ENCODE measurements at regions not wholly inside any gene's neighbourhood (a gene's known extent, or its start where the extent isn't known, plus 50 kb on each side); places are given as distances from the start of the nearest gene placed in this dataset.

DNA sequence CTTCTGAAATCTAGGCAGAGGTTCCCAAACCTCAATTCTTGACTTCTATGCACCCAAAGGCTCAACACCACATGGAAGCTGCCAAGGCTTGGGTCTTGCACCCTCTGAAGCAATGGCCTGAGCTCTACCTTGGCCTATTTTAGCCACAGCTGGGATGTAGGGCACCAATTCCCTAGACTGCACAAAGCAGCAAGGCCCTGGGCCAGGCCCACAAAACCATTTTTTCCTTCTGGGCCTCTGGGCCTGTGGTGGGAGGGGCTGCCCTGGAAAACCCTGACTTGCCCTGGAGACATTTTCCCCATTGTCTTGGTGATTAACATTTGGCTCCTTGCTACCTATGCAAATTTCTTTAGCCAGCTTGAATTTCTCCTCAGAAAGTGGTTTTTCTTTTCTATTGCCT, 315.2 kb downstream of the DCDC2C start:
- no peaks in the 10 kb centered on the region for H3K4me1 ChIP-seq

DNA sequence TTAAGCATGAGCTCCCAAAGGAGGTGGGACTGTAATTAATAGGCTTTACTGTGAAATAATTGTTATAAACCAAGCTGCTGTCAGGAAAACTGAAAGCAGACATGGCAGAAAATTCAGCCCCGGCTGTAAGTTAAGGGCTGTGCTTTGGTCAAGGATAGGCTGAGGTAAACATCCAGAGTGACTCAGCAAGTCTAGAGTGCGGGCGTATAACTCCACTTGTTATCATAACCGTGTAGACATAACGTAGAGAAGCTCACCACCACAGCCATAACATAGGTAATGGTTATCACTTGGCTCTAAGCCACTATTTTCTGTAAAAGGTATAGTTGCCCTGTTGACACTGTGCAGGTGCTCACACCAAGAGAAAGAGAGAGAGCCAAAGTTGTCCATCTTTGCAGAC, 316.8 kb downstream of the DCDC2C start:
- intact Hi-C loops (cut with DNase I; ENCODE audit: low total_unique reads), result no loop called here
- H3K36me3 ChIP-seq, result no peaks in the 10 kb centered on the region
- H3K9me3 ChIP-seq, result peaks cover 0 to 4% (median 0%) of the 10 kb centered on the region in 3 donors
- H3K27me3 ChIP-seq, result no peaks in the 10 kb centered on the region
- DNase-seq, result no peak
- no peak overlapping the region for H3K27ac ChIP-seq
- no peaks in the 10 kb centered on the region for H3K4me1 ChIP-seq
- TF ChIP-seq, protein P1, sequence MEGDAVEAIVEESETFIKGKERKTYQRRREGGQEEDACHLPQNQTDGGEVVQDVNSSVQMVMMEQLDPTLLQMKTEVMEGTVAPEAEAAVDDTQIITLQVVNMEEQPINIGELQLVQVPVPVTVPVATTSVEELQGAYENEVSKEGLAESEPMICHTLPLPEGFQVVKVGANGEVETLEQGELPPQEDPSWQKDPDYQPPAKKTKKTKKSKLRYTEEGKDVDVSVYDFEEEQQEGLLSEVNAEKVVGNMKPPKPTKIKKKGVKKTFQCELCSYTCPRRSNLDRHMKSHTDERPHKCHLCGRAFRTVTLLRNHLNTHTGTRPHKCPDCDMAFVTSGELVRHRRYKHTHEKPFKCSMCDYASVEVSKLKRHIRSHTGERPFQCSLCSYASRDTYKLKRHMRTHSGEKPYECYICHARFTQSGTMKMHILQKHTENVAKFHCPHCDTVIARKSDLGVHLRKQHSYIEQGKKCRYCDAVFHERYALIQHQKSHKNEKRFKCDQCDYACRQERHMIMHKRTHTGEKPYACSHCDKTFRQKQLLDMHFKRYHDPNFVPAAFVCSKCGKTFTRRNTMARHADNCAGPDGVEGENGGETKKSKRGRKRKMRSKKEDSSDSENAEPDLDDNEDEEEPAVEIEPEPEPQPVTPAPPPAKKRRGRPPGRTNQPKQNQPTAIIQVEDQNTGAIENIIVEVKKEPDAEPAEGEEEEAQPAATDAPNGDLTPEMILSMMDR (IDR thresholded peaks at IDR 0.05), result no peak
- H3K4me3 ChIP-seq, result no peak overlapping the region

More for the DNA sequence above, 315.2 kb downstream of the DCDC2C start:
- no peak overlapping the region for H3K4me3 ChIP-seq
- no peaks in the 10 kb centered on the region for H3K27me3 ChIP-seq
- no peaks in the 10 kb centered on the region for H3K36me3 ChIP-seq
- TF ChIP-seq, protein P1 (IDR thresholded peaks at IDR 0.05), result no peak
- peaks cover 0 to 4% (median 0%) of the 10 kb centered on the region in 3 donors for H3K9me3 ChIP-seq
- intact Hi-C loops (cut with DNase I; ENCODE audit: low total_unique reads), result no loop called here
- H3K27ac ChIP-seq, result no peak overlapping the region
- no peak for DNase-seq

DNA sequence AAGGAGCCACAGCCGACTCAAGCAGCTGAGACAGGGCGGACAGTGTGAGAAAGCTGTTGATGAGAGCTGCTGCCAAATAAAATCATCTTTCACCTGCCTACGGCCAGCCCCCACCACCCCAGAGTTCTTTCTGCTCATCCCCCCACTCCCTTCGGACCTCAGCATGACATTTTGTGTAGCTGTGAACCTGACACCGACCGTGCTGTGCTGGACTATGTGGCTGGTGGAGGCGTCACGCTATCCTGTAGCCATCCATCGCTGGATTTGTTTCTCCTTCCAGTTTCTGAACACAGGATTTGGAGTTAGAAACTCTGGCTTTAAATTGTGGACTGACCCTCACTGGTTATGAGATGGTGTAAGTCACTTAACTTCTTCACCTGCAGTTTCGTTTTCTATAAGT, 317.3 kb downstream of the DCDC2C start:
- Histone ChIP-seq H3K4me3 (no peak overlapping the region), H3K27me3 (no peaks in the 10 kb centered on the region), H3K27ac (no peak overlapping the region), H3K9me3 (peaks cover 0 to 4% (median 0%) of the 10 kb centered on the region in 3 donors), H3K36me3 (no peaks in the 10 kb centered on the region), H3K4me1 (no peaks in the 10 kb centered on the region)
- no peak for DNase-seq
- TF ChIP-seq, protein P1 (IDR thresholded peaks at IDR 0.05), result no peak
- intact Hi-C loops (cut with DNase I; ENCODE audit: low total_unique reads), result no loop called here

DNA sequence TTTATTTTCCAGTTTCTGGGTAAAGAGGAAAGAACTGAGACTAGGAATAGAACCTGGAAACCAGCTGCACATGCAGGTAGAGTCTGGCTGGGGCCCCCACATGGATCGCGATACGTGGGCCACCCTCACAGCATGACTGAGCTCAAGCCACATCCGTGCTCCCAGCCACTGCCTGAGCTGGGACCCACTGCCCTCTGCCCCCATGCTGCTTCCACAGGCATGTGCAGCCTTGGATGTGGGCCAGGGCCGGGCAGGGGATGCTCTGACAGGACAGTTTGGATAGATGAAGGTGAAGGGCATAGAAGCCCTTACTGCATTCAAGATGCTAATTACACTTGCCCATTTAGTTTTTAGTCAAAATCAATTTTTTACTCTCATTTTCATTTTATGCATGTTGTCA, 321.2 kb downstream of the DCDC2C start:
- no peaks in the 10 kb centered on the region for H3K4me1 ChIP-seq
- DNase-seq, result no peak
- no peak overlapping the region for H3K4me3 ChIP-seq
- H3K27me3 ChIP-seq, result no peaks in the 10 kb centered on the region
- H3K36me3 ChIP-seq, result no peaks in the 10 kb centered on the region
- TF ChIP-seq, protein P1 (IDR thresholded peaks at IDR 0.05), result no peak
- no peaks in the 10 kb centered on the region for H3K9me3 ChIP-seq
- no peak overlapping the region for H3K27ac ChIP-seq
- intact Hi-C loops (cut with DNase I; ENCODE audit: low total_unique reads), result no loop called here

DNA sequence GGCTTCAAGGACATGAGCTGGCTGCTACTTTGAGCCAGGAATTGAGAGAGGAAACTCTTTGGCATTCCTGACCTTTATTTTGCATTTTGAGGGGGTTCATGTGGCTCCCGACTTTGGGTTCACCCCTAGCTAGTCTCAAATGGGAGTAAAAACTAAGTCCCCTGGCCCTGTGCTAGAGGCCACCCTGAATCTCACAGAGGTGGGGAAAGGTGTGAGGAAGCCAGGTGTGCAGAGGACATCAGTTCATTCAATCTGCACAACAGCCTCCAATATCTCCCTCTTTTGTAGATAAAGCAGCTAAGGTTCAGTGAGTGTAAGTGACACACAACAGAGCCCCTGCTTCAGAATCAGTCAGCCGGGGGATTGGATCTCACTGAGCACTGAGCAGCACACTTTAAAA, 325.7 kb downstream of the DCDC2C start:
- intact Hi-C loops (cut with DNase I; ENCODE audit: low total_unique reads), result no loop called here
- Histone ChIP-seq H3K9me3 (no peaks in the 10 kb centered on the region), H3K27me3 (no peaks in the 10 kb centered on the region), H3K36me3 (no peaks in the 10 kb centered on the region), H3K4me3 (no peak overlapping the region), H3K4me1 (no peaks in the 10 kb centered on the region), H3K27ac (no peak overlapping the region)
- no peak for DNase-seq
- TF ChIP-seq, protein P1 (IDR thresholded peaks at IDR 0.05), result no peak

DNA sequence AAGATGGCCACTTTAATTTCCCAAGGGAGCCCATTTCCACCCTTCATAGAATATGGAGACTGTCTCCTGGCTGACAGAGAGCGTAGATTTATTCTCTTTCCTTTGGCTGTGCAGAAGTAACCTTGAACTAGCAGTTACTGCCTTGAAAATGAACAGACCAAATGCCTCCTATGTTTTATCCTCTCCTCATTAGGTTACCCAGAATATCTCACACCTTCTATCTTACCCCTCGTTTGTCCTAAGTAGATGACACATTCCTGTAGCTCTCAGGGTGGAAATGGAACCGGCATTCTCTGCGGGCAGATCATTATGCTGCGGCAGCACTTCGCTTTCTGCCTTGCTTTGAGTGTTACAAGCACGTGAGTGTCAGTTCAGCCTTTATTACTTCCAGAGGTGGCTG, 336.5 kb downstream of the DCDC2C start:
- no peak overlapping the region for H3K4me3 ChIP-seq
- intact Hi-C loops (cut with DNase I; ENCODE audit: low total_unique reads), result no loop called here
- no peaks in the 10 kb centered on the region for H3K36me3 ChIP-seq
- H3K27ac ChIP-seq, result no peak overlapping the region
- no peaks in the 10 kb centered on the region for H3K4me1 ChIP-seq
- TF ChIP-seq, protein P1 (IDR thresholded peaks at IDR 0.05), result no peak
- H3K27me3 ChIP-seq, result no peaks in the 10 kb centered on the region
- no peak for DNase-seq
- H3K9me3 ChIP-seq, result no peaks in the 10 kb centered on the region
